Nephron (organoid): ENCODE measurements at regions not wholly inside any gene's neighbourhood (a gene's known extent, or its start where the extent isn't known, plus 50 kb on each side); places are given as distances from the start of the nearest gene placed in this dataset.
A peak's percentile ranks its signal among the peaks of the same experiment; 100 is the strongest.

ENCODE experiments used
- H3K27ac Mint-ChIP-seq, 3 experiments: 2 replicates each; pipeline ENCODE4 v1.8.0; 2020; ENCODE audit warnings: mixed read lengths in 3 of 3, mild to moderate bottlenecking in 2 of 3, moderate library complexity in 1 of 3
- H3K27me3 Mint-ChIP-seq: 2 replicates; pipeline ENCODE4 v1.8.0; 2021; ENCODE audit warnings: low read depth, mild to moderate bottlenecking, moderate library complexity, mixed read lengths
- H3K36me3 Mint-ChIP-seq: 2 replicates; pipeline ENCODE4 v1.8.0; 2020; ENCODE audit warnings: low read depth, mixed read lengths
- H3K4me1 Mint-ChIP-seq: 2 replicates; pipeline ENCODE4 v1.8.0; 2020; ENCODE audit warnings: mixed read lengths
- H3K4me3 Mint-ChIP-seq, 3 experiments: 2 replicates each; pipeline ENCODE4 v1.8.0; 2020; ENCODE audit warnings: mild to moderate bottlenecking in 3 of 3, mixed read lengths in 3 of 3, moderate library complexity in 2 of 3
- H3K9me3 Mint-ChIP-seq: 2 replicates; pipeline ENCODE4 v1.8.0; 2020; ENCODE audit warnings: mixed read lengths
- TF ChIP-seq, protein P1 (sequence below), 3 experiments: fragments of 200-600 bp; sonication (generic); IDR thresholded peaks; one replicate each; pipeline ENCODE4 v1.5.0; 2021; ENCODE audit warnings: antibody characterized with exemption in 3 of 3; ENCODE audit not compliant: unreplicated experiment in 3 of 3

DNA sequence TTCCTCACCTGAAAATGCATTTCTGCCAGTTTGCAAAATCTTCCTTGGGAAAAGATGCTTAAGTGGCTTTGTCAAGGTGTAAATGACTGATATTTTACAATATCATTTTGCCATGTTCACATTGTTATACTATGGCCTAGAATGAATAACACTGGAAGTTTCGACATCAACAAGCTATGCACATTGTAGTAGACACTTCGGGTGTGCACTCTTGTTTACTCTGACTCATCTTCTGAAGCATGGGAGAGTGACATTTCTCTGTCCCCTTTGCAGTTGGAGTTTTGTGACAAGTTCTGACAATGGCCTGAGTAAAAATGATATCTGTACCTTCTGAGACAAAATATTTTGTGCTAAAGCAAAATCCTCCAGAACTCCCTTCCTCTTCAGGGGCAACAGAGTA, 567.0 kb upstream of the RGMA start:
- peaks cover 6% of the 10 kb centered on the region for H3K4me1 Mint-ChIP-seq
- TF ChIP-seq, protein P1, sequence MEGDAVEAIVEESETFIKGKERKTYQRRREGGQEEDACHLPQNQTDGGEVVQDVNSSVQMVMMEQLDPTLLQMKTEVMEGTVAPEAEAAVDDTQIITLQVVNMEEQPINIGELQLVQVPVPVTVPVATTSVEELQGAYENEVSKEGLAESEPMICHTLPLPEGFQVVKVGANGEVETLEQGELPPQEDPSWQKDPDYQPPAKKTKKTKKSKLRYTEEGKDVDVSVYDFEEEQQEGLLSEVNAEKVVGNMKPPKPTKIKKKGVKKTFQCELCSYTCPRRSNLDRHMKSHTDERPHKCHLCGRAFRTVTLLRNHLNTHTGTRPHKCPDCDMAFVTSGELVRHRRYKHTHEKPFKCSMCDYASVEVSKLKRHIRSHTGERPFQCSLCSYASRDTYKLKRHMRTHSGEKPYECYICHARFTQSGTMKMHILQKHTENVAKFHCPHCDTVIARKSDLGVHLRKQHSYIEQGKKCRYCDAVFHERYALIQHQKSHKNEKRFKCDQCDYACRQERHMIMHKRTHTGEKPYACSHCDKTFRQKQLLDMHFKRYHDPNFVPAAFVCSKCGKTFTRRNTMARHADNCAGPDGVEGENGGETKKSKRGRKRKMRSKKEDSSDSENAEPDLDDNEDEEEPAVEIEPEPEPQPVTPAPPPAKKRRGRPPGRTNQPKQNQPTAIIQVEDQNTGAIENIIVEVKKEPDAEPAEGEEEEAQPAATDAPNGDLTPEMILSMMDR (IDR thresholded peaks at IDR 0.05; ENCODE audit: unreplicated experiment in 3 of 3) = no peak
- H3K27me3 Mint-ChIP-seq = no peaks in the 10 kb centered on the region
- no peak overlapping the region for H3K27ac Mint-ChIP-seq
- peaks cover 2% of the 10 kb centered on the region for H3K9me3 Mint-ChIP-seq
- no peaks in the 10 kb centered on the region for H3K36me3 Mint-ChIP-seq
- H3K4me3 Mint-ChIP-seq = no peak overlapping the region

DNA sequence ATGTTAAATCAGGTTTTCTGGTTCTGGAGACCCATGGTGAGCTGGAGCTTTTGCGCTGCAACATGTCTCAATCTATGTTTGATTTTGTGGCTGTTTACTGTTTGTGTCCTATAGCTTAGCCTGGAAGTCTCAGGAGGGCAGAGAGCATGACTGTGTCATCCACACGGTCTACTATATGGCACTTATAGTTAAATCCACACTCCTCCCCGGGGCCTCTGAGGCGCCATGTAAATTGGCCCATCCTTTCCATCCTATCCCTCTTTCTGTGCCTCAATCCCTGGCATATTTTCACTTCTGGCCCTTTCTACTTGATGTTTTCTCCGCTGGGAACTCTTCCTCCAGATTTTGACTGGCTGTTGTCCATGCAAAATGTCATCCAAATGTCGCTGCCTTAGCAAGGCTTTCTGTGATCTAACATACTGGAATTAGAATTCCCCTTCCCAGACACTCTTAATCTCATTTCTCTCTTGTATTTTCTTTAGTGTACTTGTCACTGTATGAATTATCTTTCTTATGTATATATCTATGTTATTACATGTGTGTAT, 560.8 kb upstream of the RGMA start:
- Mint-ChIP-seq H3K27me3 (no peaks in the 10 kb centered on the region), H3K36me3 (no peaks in the 10 kb centered on the region), H3K9me3 (peaks cover 2% of the 10 kb centered on the region), H3K4me3 (no peak overlapping the region), H3K27ac (peak overlapping the region in 2 of 3 experiments; percentile 51 to 54), H3K4me1 (peaks cover 18% of the 10 kb centered on the region)
- TF ChIP-seq, protein P1 (IDR thresholded peaks at IDR 0.05; ENCODE audit: unreplicated experiment in 3 of 3) = no peak

DNA sequence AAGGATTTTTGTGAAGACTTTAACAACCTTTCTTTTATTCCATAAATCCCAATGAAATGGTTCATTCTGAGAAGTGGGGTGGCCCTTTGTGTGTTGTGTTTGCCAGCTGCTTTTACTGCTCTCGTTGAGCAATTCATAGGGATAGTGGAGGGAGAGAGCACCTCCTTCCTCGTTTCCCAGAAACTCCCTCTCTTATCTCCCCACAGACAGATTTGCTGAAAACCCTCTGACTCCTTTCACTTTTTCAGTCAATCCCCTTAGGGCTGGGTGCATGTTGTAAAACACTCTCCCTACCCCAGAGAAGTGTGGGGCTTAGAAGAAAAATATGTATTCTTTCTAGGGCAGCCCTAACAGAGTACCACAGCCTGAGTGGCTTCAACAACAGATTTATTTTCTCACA, 557.2 kb upstream of the RGMA start:
- Mint-ChIP-seq H3K27ac (peak overlapping the region in 2 of 3 experiments; percentile 16 to 28), H3K9me3 (no peaks in the 10 kb centered on the region), H3K36me3 (no peaks in the 10 kb centered on the region), H3K27me3 (no peaks in the 10 kb centered on the region), H3K4me3 (no peak overlapping the region), H3K4me1 (peaks cover 43% of the 10 kb centered on the region)
- TF ChIP-seq, protein P1 (IDR thresholded peaks at IDR 0.05; ENCODE audit: unreplicated experiment in 3 of 3) = no peak

DNA sequence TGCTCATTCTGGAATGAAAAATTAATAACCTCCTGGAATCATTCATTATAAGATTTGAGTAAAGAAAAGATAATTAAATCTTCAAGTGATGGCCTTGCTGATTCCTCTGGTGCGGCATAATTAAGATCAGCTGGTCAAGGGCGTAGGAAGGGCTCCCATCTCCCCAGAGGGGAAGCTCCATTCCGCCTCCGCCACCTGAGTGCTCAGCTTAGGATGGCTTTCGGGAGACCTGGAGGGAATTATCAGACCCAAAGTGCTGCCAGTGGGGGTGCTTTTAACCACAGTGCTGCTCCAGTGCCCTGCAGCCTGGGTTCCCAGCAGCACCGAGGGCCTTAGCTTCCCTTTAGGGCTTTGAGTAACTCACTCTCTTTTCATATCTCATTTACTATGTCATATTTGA, 556.6 kb upstream of the RGMA start:
- Mint-ChIP-seq H3K4me1 (peaks cover 47% of the 10 kb centered on the region), H3K27ac (peak overlapping the region in 1 of 3 experiments; percentile 16), H3K27me3 (no peaks in the 10 kb centered on the region), H3K36me3 (no peaks in the 10 kb centered on the region), H3K9me3 (no peaks in the 10 kb centered on the region), H3K4me3 (no peak overlapping the region)
- TF ChIP-seq, protein P1 (IDR thresholded peaks at IDR 0.05; ENCODE audit: unreplicated experiment in 3 of 3) = no peak

DNA sequence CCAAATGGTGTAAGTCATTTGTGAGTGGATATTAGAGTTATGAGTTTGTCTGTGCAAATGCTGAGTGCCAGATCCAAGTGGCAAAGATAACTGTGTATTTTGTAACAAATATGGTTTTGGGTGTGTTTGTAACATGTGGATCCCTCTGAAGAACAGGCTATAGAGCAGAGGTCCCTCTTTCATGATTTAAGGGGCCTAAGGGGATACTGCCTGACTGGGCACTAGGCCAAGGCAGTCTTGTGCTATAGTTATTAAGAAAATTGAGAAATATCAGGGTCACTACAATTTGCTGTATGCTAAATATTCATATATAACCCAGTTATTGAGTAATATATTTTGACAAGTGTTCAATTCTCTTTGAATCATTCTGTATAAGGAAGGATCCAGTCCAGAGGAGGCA, 555.6 kb upstream of the RGMA start:
- H3K9me3 Mint-ChIP-seq = no peaks in the 10 kb centered on the region
- TF ChIP-seq, protein P1 (IDR thresholded peaks at IDR 0.05; ENCODE audit: unreplicated experiment in 3 of 3) = no peak
- H3K4me3 Mint-ChIP-seq = no peak overlapping the region
- H3K36me3 Mint-ChIP-seq = no peaks in the 10 kb centered on the region
- H3K27me3 Mint-ChIP-seq = no peaks in the 10 kb centered on the region
- peak overlapping the region in 2 of 3 experiments; percentile 4 to 77 for H3K27ac Mint-ChIP-seq
- peaks cover 42% of the 10 kb centered on the region for H3K4me1 Mint-ChIP-seq

DNA sequence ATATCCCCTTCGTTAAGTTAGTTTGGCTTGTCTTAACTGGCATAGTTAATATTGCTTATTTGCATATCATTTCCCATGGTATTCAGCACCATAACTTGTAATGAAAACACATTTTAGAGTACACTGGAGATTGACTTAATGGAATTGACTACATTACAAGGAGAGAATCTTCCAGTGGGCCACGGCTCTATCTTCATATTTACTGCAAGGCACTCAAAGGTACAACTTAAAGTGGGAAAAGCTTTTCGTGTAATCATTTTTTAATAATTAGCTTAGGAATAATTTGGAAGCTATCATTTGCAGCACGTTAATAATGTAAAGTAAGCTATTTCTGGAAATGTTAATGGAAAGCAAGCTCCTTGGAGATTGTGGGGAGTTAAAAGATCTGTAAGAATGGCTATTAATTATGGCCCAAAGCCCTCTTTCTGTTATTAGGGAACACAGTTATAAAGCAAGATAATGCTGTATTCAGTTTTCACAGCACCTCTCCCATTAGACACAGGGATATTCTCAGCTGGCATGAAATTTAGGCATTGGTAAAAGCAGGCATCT, 551.5 kb upstream of the RGMA start:
- Mint-ChIP-seq H3K27ac (no peak overlapping the region), H3K4me3 (no peak overlapping the region), H3K4me1 (peaks cover 35% of the 10 kb centered on the region), H3K27me3 (no peaks in the 10 kb centered on the region), H3K9me3 (peaks cover 3% of the 10 kb centered on the region), H3K36me3 (no peaks in the 10 kb centered on the region)
- TF ChIP-seq, protein P1 (IDR thresholded peaks at IDR 0.05; ENCODE audit: unreplicated experiment in 3 of 3) = no peak
